Activated T-cell treated with anti-CD3 and anti-CD28 coated beads for 48 hours (primary cell): ENCODE measurements at regions not wholly inside any gene's neighbourhood (a gene's known extent, or its start where the extent isn't known, plus 50 kb on each side); places are given as distances from the start of the nearest gene placed in this dataset.

Experiments used
- DNase-seq: peaks from one replicate; pipeline ENCODE4 v3.0.0-alpha.2; 2020; ENCODE audit warnings: low read depth

DNA sequence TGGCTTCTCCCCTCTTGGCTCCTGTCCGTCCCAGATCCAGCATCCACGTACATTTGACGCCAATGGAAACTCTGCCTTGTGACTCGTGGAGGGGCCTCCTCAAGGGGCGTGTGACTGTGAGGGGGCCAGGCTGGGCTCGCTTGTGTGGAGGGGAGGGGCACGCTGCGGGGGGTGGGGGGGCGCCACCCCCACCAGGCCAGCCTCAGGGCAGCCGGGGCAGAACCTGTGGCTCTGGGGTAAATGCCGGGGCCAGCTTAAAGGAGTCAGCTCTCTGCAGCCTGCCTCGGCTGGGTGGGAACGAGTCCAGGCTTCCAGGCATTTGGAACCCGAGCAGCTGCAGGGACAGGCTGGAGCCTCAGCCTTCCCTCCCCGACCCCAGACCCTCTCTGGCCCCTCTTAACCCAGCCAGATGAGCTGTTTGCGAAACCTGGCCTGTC lies 94.1 kb downstream of the SIK1 start:
- no peak for DNase-seq

DNA sequence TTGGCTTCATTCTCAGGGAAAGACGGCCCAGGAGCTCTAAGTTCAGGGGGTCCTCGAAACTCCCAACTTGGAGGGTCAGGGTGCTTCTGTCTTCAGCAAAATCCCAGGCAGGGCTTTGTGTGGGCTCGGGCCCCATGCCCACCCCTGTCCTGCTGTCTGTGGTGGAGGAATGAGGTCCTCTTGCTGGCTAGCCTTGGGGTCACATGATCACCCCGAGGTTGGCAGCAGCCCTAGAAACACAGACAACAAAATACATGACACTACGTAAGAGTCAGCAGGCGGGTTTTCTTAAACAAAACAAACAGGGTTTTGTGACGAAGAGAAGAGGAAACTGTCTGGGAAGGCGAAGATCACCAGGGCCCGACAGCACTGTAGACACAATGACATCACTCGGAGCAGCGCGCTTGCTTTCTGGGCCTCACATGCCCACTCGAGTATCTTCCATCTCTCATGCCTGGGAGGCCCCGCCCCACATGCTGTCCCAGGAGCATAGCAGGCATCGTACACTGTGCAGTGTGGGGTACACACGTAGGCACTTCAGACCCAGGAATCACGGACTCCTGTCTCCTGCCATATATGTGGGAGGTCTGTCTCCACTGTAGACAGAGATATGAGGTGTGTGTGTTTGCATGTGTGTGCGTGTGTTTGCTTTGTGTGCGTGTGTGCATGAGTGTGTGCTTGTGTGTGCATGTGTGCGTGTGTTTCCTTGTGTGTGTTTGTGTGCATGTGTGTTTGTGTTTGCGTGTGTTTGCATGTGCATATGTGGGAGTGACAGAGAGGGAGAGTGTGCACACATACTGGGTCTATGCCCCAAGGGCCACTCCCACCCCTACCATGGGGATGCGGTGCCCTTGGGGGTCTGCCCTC lies 94.7 kb downstream of the SIK1 start:
- DNase-seq: no peak

DNA sequence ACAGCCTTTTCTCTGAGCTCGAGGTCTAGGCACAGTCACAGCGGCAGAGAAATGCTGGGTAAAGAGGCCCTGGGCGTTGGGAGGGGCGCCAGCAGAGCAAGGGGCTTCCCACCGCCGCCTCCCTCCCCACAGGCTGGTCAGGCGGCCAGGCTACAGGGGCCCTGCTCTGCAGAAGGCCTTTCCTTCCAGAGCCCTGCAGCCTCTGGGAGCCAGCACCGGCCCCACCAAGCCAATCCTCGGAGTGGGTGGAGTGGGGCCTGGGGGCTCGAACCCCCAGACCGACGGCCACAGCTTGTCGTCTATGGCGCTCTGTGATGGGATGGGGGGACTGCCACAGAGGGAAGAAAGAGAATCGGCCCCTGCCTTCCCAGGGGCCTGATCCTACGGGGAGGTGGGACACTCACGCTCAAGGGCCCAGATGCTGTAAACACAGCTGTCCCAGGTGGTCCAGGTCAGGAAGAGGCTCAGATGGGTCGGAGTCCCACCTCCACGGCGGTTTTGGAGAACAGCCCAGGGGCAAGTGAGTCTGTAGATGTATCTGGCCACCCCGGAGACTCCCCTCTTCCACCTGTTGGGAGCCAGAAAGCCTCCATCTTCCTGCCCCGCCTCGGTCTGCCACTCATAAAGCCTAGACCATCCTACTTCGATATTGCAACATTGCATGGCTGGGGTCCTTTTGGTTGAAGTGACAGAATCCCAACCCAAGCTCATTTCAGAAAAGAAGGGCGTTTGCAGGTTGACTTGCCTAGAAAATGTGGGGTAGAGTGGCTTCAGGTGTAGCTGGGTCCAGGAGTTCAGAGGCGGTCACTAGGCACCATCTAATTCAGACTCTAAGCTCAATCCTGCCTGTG lies 95.6 kb downstream of the SIK1 start:
- DNase-seq: no peak

DNA sequence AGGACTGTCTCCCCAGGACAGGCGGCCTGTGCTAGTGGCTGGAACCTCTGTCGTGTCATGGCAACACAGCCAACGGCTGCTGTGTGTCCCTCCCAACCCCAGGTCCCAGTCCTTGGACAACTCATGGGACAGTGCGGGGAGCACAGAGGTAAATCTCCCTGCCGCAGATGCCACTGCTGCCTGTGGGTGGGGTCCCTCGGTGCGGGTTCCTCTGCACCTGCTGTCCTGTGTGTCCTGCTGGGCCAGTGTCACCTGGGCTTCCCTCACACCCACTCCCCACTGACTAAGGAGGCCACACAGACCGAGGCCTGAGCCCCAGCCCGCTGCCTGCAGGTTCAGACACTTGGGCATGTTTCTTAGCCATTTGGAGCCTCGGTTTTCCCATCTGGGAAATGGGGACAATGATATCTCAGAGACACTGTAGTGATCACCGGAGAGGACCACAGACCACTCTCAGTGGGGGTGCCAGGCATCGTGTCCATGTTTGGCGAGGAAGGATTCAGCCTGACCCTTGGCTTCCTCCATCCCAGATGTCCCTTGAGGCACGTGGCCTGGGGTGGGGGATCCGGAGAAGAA lies 96.5 kb downstream of the SIK1 start:
- no peak for DNase-seq

DNA sequence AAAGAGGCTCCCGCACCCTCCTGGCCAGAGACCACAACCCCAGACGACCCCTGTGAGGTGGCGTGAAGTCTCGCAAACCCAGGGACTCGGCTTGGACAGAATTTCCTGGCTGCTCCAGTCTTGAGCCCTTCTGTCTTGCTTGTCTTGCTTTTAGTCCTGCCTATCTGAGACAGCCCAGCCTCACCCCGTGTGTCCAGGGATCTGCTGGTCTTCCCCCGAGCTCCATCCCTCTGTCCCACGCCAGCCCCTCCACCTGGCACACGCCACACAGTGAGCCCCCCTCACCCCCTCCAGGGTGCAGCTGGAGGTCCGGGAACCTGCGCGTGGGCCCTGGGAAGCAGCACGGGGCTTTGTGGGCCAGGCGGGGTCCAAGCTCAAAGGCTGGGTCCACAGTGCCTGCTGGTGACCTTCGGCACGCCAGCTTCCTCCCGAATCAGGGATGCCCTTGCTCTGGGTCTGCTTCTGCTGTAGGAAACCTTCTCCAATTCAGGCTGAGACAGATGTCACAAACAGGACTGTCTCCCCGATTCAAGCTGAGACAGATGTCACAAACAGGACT lies 97.1 kb downstream of the SIK1 start:
- DNase-seq: no peak

DNA sequence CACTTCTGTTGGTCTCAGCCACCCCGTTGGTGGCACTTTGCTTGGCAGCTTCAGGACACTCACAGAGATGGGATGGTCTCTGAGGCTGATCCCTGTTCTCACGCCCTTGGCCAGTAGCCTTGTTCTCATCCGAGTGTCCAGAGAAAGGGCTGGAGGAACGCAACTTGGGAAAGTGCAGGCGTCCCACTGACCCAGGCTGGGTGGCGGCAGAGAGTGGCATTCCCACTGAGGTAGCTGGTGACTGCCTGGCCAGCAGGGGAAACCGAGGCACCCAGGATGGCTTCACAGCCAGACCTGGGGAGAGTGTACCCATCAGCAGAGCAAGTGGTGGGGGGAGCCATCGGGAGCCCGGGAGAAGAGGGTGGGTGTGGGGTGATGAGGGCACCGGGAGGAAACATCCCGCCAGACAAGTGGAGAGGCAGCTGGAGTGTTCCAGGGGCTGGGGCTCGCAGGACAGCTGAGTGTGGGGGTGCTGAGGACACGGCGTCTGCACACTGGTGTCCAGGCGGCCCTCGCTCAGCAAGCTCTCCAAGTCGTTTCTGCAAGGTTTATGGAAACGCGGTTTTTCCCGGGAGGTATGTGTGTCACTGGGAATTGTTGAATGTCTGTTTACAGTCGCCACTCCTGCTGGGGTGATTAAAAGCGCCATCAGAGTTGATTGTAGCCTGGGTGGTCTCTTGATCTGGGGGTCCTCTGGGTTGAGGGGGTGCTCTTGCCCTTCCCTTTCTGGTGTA lies 97.8 kb downstream of the SIK1 start:
- DNase-seq: no peak

DNA sequence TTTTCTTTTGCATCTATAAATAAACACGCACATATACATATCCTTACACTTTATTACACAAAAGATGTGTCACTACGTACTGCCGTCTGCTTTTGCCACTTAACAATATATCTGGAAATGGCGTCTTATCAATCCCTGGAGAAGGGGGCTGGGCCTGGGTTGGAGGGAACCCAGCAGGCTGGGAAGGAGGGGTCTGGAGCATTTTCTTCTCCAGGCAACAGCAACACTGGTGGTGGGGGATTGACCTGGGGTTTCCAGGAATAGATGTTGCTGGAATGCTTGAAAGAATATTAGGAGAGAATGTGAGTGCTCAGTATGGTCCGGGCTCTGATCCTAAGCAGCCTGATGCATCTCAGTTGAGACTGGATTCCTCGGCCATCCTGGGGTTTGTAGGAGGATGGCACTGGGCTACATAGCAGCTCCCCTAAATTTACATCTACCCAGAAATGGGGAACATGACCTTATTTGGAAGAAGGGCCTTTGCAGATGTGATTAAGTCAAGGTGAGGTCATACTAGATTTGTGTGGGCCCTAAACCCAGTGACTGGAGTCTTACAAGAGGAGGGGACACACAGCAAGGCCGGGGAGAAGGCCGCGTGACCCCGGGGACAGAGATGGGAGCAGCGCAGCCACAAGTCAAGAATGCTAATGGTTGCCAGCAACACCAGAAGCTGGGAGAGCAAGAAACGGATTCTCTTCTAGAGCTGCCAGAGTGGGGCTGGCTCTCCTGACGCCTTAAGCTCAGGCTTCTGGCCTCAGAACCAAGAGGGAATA lies 98.6 kb downstream of the SIK1 start:
- no peak for DNase-seq

DNA sequence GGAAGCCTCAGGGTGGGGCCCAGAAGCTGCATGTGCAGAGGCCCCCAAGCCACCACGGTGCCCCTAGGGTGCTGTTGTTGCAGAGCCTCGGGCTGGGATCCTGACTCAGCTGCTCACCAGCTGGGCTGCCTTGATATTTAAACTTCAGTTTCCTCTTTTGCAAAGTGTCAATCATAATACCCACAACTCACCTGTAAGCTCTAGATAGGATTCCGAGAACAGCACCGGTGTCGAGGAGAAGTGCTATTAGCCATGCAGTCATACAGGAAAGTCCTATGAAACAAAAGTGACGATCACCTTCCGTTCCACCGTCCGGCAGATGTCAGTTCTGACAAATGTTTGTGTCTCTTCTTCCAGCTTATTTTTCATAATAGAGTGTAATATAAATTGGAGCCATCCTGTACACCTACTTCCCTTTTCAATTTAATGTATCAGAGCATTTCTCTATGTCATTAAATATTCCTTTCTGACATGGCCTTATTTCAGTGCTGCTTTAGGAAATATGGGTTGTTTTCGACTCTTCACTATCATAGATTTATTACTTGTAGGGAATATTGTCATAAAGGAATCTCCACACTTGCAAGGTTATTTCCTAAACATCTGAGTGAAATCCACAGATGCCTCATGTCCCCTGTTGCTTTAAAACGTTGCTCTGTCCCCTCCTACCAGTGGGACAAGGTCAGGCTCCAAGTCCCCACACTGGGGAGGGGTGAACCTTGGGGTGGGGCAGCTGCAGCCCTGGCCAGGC lies 100.8 kb downstream of the SIK1 start:
- DNase-seq: no peak

DNA sequence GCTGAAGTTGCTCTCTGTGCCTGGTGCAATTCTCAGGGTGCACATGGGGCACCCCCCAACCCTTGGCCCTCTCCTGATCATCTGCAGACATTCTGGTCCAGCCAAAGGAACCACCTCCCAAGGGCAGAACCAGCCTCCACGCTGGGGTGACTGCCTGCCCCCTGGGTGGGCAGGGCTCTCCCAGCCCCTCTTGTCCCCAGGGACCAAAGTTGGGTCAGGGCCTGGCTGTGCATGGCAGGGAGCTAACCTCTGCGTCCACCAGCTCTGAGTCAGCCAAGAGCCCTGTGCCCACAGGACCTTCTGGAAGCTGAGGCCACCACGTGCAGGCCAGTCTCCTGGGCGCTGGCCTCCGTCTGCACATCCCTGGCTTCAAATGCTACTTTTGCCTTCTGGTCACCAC lies 101.9 kb downstream of the SIK1 start:
- DNase-seq: no peak

DNA sequence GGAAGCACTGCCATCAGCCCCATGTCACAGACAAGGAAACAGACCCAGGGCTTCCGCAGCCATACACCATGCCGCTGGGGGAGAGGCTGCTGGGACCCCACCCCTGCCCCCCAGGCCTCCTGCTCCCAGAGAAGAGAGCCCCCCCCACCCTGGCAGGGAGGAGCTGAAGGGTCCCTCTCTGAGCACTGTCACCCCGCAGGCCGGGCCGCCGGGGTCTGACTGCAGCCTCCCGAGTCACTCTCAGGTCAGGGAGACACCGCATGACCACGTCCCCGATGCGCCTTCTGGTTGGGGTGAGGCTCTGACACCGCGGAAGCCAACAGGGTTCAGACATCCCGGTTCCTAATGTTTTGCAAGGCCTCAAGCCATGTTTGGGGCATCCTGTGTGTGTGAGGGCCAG lies 102.3 kb downstream of the SIK1 start:
- DNase-seq: no peak

DNA sequence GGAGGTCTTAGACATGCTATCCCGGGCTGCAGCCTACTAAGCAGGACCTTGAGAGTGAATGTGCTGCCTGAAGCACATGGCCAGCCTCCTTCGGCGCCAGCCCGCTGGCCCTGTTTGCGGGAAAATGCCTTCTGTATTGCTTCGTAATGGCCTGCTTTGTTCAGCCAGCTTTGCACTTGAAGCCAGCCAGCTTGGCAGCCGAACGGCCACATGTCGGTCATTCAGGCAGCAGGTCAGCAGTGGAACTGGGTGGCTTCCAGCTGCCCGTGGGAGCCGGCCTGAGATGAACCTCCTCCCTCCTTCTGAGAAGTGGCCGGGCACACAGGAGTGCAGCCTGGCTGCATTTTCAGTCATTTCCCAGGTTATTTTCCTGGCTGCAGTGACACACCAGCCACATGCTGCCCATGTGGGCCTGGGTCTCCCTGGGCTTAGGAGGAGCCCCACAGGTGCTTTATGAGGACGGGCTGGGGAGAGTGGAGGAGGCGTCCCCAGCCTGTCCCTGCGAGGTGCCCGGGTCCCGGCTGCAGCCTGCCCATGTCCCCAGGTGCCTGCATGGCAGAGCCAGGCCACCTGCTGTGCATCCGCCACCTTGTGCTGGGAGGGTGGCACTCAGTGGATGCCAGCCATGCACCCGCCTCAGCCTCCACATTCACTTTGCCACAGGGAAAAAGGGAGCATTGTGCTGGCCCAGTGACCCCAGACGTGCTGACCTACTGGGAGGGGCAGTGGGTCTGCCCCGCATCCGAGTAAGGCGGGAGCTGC lies 103.5 kb downstream of the SIK1 start:
- no peak for DNase-seq

DNA sequence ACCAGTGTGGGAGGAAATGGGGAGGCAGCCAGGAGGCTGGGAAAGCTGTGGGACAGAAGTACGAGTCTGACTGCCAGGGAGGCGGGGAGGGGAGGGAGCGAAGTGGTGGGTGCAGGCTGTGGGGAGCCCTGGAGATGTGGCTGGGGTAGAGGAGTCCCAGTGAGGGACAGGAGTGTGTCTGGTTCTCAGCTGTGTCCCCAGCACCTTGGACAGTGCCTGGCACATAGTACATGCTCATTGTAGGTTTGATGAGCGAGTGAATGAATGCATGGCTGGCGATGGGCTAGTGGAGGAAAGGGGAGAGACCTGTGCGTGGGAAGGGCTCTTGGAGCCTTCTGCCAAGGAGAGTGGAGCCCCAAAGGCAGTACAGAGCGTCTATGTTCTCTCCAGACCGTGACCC lies 104.1 kb downstream of the SIK1 start:
- no peak for DNase-seq

DNA sequence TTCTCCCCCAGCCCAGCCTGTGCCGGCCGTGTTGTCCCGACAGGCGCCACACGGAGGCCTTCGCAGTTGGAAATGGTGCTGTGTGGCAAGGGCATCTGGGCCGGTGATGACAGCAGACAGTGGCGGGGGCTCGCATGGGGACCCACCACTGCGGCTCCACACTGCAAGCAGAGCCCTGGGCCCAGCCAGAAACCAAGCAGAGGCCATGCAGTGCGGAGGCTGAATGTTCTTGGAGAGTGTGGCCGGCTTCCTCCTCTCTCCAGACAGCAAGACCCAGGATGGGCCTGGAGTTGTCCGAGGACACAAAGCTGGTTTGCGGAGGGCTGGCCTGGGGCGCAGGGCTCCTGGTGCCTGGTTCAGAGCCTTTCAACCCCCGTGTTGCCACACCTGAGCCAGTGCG lies 104.6 kb downstream of the SIK1 start:
- no peak for DNase-seq

DNA sequence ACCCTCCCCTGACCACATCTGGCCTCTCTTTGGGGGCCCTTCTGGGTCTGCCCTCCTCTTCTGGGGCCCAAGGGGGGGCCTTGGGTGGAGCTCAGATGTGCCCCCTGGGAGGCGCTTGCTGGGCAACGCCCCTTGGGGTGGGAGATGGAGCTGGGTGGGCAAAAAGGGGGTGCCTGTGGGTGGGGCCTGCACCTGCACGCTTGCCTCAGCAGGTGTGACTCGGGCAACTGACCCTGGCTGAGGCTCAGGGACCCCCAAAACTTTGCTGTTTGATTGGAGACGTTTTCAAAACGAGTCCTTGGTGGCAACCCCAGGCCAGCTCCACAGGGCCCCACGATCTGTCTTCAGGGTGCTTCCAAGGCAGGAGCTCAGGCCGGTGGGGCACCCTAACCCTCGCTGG lies 105.3 kb downstream of the SIK1 start:
- no peak for DNase-seq

DNA sequence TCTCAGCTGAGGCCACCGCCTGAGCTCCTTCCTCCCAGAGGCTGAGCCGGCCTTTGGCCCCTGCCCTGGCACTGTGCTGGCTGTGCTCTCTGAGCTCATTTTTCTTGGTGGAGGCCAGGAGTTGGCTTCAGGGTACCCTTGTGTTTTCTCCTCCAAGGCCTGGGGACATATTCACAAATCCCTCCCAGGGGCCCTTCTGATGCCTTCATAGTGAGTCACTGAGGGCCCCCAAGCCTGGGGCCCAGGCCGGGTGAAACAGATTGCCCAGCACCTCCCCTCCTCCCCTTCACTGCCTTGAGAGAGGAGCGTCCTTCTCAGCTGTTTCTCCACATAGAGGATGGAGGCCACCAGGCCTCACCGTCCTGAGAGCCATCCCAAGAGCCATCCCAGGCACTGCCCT lies 105.8 kb downstream of the SIK1 start:
- DNase-seq: no peak

DNA sequence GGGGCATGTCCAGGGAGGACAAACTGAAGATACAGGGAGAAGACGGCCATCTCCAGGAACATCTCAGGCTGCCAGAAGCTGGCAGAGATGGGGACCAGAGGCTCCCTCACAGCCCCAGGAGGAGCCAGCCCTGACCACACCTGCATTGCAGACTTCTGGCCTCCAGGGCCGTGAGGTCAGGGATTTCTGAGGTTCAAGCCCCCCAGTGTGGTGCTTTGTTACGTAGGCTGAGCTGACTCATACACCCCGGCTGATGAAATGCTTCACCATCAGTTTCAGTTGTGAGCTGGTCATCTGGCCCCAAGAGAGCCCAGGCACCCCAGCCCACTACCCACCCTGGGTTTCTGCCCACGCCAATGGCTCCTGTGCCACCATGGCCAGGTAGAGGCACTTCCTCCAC lies 106.4 kb downstream of the SIK1 start:
- no peak for DNase-seq

DNA sequence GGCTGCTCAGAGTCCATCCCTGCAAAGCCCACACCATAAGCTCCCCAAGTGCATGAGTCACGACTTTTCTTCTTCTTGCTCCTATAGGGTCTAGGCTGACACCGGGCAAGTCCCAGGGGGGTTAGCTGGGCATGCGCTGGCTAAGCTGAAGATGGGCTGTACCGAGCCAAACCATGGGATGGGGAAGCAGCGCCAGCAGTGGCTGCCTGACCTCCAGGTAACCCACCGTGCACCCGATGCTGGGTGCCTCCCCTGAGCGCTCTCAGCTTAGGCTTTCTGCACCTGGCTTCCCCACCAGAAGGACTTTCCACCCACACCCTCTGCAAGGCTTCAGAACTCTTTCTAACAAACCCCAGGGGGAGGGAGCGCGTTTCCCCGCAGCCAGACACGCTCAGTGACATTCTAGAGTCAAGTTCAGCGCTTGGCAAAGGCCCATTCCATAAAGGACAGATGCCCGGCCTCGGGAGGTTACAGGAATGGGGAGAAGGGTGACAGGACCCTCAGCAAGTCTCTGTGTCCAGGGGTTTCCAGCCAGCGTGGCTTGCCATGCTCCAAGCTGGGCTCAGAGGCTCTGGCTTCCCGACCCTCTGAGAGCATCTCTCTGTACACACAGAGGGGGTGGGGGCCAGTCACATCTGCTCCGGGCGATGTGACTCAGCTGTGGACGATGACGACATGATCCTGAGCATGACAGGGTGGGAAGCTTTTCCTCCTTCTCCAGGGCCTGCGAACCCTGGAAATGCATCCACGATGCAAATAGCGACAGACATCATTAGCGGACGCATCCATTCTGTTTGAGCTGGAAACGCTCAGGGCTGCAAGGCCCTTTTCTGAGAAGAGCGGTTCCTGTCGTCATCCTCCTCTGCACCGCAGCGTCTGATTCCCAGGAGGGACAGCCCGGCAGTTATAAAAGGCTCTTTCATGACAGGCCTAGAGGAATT lies 107.8 kb downstream of the SIK1 start:
- DNase-seq: no peak

DNA sequence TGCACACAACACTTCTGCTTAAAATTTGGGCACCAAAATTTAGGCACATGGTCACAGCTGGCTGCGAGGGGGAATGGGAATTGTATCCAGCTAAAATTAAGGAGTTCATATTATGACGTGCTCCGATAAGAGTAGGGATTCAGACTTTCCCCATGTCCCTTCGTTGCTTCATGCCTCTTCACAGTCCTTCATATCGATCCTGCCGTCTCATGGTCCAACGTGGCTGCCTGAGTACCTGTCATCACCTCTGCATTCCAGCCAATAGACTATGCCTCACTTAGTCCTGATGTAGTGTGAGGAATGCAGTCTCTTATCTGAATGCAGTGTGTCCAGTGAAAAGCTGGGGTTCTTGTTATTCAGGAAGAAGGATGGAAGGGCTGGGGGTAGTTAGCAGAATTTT lies 108.6 kb downstream of the SIK1 start:
- DNase-seq: no peak

DNA sequence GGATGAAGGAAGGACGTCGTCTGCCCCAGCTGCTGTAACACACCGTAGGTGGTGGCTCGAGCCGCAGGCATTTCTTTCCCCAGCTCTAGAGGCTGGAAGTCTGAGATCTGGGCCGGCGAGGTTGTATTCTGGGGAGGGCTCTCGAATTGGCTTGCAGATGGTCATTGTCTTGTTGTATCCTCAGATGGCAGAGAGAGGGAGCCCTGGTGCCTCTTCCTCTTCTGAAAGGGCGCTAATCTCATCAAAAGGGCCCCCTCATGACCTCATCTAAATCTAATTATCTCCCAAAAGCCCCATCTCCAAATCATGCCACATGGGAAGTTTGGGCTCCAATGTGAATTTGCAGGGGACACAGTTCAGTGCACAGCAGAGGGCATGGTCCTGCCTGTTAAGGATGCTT lies 109.0 kb downstream of the SIK1 start:
- DNase-seq: no peak
